A204.1 (cell line): ENCODE measurements at regions not wholly inside any gene's neighbourhood (a gene's known extent, or its start where the extent isn't known, plus 50 kb on each side); places are given as distances from the start of the nearest gene placed in this dataset.
"Not testable (repeated sequence)": the region's sequence is repeated elsewhere in the genome, so short reads cannot be mapped to it uniquely, and the experiment has no call there.

Source experiments
- FAIRE-seq: peaks from 2 replicates; lab custom pipeline; 2012; peaks lifted over from hg19 to GRCh38; lab: Jason Lieb, UNC

- no peak for FAIRE-seq
These were observed 412.5 kb upstream of the KLHL4 start for GRCh38 chrX:87105131-87105530.

GRCh38 chrX:87110142-87110541, 407.5 kb upstream of the KLHL4 start:
- no peak for FAIRE-seq

GRCh38 chrX:87140800-87141483, 376.7 kb upstream of the KLHL4 start:
- FAIRE-seq: no peak

- FAIRE-seq: no peak
These were observed 357.1 kb upstream of the KLHL4 start for GRCh38 chrX:87160435-87161010.

GRCh38 chrX:87167841-87168240, 349.8 kb upstream of the KLHL4 start:
- no peak for FAIRE-seq

- FAIRE-seq: not testable (repeated sequence)
These were observed 339.6 kb upstream of the KLHL4 start for GRCh38 chrX:87178009-87178408.
